NCI-H1417 (cell line): ENCODE measurements at regions not wholly inside any gene's neighbourhood (a gene's known extent, or its start where the extent isn't known, plus 50 kb on each side); places are given as distances from the start of the nearest gene placed in this dataset.
"Not testable (repeated sequence)": the region's sequence is repeated elsewhere in the genome, so short reads cannot be mapped to it uniquely, and the experiment has no call there.

Experiments used
- DNase-seq, 3 experiments: peaks; one replicate each; lab custom pipeline; 2025; lab: John Stamatoyannopoulos, UW

DNA sequence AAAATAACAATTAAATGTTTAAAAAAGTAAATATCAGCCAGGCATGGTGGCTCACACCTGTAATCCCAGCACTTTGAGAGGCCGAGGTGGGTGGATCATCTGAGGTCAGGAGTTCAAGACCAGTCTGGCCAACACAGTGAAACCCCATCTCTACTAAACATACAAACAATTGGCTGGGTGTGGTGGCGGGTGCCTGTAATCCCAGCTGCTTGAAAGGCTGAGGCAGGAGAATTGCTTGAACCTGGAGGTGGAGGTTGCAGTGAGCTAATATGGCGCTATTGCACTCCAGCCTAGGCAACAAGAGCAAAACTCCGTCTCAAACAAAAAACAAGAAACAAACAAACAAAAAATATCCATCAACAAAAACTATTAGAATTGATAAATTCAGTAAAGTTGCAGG, 77.5 kb downstream of the SNX5 start:
- not testable (repeated sequence) for DNase-seq

DNA sequence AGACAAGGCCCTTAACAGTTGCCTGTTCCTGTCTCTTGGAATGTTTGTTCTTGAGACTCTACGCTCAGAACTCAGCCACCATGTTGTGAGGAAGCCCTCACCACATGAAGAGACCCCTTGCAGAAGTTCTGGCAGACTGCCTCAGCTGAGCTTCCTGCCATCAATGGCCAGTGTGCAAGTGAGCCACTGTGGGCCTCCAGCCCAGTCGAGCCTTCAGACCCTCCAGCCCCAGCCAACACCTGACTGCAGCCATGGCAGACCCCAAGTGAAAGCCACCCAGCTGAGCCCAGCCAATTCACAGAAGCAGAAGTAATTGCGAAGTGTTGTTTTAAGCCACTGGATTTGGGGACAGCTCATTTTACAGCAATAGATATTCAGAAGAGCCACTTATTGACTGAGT, 78.3 kb downstream of the SNX5 start:
- no peak for DNase-seq

GRCh38 chr20:17889226-17889625, 79.4 kb downstream of the SNX5 start:
- DNase-seq = peak in 1 of 3 experiments; percentile 11

DNA sequence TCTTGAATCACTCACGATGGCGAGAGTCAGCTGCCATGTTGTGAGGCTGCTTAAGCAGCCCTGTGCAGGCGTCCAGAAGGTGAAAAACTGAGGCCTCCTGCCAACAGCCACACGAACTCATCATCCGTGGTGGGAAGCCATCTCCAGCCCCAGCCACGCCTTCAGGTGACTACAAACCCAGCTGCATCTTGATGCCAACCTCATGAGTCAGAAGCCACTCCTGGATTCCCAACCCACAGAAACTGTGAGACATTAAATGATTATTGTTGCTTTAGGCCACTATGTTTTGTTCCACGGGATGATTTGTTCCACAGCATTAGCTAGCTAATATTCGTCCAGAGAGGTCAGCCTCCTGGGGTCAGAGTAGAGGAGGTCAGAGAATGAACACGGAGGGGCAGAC, 80.5 kb downstream of the SNX5 start:
- DNase-seq = no peak

DNA sequence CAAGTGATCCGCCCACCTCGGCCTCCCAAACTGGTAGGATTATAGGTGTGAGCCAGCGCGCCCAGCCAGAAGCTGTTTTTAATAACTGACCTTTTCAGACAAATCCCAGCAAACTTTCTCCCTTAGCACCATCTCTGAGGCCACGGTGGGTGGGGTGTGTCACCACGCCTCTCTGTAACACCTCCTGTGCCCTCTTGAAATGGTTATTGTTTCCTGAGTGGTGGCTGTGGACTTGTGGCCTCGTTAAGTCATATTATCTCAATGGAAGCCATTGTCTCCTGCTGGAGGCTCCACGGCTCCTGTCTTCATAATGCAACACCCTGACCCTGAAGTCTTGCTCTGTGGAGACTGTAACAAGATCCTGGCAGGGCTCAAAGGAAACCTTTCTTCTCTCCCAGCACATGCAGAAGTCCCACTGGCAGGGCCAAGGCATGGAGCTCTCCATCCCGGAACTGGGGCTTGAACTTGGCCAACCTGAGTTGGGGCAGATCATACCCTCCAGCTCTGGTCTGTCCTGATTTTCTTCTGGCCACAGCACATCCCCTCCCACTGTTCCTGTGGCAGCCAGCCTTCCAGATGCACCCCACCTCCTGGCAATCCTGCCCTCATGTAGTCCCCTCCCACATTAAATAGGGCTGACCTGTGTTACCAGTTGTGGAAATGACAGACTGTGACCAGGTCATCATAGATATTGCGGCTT, 81.1 kb downstream of the SNX5 start:
- no peak for DNase-seq

DNA sequence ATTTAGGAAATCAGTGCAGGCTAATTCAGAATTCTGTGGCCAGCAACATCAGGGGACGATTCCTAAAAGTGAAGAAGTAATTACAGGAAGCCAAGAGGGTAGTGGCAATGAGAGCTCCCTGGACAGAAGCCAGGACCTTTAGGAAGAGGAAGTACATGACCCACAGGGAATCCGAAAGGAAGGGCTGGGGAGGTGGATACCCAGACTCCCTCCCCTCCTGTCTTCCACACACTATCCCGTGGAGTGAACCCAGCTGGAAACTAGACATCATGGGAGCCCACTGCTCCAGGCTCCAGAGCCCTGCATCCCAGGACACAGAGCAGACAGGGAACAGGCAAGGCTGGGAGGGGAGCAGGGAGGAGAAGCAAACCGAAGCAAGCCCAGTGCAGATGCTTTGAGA, 83.0 kb downstream of the SNX5 start:
- DNase-seq = no peak

GRCh38 chr20:17885076-17885475, 83.5 kb downstream of the SNX5 start:
- DNase-seq = no peak

DNA sequence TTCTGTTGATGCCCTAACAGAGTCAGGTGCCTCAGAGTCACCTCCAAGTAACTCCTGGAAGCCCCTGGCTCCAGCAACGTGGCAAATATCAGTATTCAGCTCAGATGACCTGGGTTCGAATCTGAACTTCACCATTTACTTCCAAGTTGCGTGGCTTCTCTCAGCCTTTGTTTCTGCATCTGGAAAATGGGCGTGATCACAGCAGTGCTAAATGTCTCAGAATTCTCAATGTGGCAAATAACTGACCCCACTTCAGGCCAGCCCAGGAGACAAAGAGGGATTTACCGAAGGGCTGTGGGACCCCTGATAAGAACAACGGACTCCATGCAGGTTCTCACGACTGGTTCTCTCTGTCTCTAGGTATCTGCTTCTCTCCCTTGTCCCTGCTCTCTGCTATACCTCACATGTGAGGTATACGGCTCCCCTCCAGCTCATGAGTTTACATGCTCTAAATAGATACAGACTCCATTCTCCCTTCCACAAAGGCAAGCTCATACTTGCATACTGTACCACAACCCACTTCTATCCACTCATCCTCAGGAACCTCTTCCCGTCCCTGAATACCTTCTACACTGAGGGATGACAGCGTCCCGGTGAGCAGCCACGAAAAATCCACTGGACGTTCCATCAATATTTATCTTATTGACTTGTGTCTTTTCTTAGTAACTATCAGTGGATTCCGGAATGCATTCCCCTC, 84.1 kb downstream of the SNX5 start:
- no peak for DNase-seq

GRCh38 chr20:17883592-17884306, 84.8 kb downstream of the SNX5 start:
- no peak for DNase-seq

DNA sequence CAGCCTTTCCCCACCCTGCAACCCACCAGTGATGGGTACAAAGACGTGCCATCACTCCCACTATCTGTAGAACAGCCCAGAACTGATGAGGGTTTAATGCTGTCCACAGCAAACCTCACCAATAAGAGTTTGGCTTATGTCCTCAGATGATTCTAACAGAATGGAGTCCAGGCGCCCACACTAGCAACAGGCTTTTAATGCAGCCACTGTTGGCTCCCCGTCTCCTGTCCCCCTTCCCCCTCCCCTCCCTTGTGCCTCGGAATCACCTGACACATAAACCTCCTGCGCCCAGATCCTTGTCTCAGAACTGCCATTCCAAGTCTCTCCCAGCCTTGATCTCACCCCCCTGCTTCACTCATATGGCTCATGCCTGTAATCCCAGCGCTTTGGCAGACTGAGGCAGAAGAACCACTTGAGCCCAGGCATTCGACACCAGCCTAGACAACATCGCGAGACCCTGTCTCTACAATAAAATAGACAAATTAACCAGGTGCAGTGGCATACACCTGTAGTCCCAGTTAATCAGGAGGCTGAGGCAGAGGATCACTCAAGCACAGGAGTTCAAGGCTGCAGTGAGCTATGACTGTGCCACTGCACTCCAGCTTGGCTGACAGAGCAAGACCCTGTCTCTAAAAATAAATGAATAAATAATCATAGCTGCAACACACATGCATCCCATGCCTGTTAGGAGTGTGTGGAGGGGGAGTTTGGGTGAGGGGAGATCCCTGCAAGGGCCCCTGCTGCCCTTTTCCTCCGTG, 85.6 kb downstream of the SNX5 start:
- DNase-seq = no peak

DNA sequence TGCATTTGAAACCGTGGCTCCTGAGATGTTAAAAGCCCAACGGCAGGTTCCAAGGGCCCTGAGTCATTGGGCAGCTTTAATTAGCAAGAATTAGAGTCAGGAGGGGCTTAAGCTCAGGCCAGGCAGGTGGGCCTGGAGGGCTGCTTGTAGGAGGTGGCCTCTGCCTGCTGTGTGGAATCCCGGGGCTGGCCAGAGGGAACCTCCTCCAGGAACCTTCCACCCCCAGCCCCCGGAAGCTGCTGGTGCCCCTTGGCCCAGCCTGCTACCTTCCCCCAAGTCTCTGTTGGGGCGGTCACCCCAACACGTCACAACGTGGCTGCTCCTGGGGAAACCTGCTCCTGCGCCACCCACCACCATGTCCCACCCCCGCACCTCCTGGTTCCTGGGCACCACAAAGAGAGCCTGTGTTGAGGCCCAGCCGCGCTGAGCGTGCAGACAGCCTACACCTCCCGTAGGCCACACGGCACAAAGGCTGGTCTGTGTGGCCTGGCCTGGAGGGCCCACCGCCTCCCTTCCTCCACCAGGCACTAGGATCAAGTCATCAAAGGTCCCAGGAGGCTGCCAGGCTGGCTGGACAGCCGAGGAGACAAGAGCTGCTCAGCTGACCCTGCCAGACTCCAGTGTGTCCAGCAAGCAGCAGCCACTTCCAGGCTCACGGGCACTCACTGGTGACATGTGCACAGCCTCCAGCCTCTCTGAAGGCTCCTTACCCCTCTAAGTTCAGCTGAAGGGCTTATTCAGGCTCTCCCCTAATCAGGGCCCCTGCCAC, 86.3 kb downstream of the SNX5 start:
- no peak for DNase-seq

DNA sequence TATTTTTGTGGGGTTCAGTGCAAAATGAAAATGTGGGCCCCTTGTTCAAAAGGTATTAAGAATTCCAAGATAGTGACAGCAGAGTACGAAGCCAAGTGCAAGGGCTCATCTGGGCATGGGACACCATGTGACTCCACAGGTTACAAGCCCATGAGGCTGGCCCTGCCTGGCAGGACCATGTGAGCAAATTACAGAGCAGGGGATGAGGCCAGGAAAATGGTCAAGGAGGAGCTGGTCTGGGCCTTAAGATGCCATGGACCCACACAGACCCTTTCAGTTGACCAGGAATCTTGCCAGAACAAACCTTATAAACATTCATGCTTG, 86.9 kb downstream of the SNX5 start:
- DNase-seq = no peak

DNA sequence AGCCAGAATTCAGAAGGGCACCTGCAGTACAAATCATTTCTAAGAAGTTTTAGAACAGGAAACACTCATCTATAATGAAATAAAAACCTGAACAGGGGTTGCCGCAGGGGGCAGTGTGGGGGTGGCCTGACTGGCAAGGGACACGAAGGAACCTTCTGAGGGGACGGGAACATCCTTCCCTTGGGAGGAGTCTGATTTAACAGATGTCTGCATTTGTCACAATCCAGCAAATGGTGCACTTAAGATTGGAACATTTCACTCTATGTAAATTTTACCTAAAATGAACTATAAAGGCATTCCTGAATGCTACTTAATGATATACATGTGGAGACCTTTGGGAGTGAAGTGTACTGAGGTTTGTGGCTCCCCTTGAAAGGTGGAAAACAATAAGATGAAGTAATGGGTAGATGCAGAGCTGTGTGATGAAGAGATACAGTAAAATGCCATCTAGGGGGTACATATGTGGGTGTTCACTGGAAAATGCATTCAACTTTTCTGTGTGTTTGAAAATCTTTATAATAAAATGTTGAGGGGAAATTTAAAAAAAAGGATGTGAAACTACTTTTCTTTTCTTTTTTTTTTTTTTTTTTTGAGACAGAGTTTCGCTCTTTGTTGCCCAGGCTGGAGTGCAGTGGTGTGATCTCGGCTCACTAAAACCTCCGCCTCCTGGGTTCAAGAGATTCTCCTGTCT, 89.5 kb downstream of the SNX5 start:
- no peak for DNase-seq

GRCh38 chr20:17878069-17878911, 90.3 kb downstream of the SNX5 start:
- DNase-seq = no peak

DNA sequence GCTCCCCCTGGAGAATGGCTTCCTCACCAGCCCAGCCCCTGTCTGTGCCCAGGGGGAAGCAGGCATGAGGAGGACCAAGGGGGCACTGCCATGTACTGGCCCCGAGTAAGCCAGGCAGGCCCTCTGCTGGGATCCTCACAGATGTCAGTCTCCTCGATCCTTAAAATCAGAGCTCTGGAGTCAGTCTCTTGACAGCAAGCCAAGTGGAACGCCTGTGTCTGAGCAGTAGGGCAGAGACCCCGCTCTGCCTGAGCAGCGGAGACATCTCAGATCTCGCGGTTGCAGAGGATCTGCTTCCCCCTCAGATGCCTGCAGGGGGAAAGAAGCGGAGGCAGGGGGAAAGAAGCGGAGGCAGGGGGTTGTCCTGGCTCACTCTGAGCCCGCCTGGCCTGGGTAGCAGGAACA, 92.6 kb downstream of the SNX5 start:
- peak in 1 of 3 experiments; percentile 19 for DNase-seq

- DNase-seq = no peak
Observed at GRCh38 chr20:17875106-17875980, 93.3 kb downstream of the SNX5 start.

GRCh38 chr20:17874271-17875105, 94.1 kb downstream of the SNX5 start:
- no peak for DNase-seq
